Nephron progenitor cell (in vitro differentiated cells): ENCODE measurements at regions not wholly inside any gene's neighbourhood (a gene's known extent, or its start where the extent isn't known, plus 50 kb on each side); places are given as distances from the start of the nearest gene placed in this dataset.

Source experiments
- DNase-seq: peaks from one replicate; pipeline ENCODE4 v3.0.0; 2021
- H3K27ac Mint-ChIP-seq: 2 replicates; pipeline ENCODE4 v1.8.0; 2021; ENCODE audit warnings: mild to moderate bottlenecking, moderate library complexity, mixed read lengths
- H3K27me3 Mint-ChIP-seq: 2 replicates; pipeline ENCODE4 v1.8.0; 2021; ENCODE audit warnings: mild to moderate bottlenecking, low read depth, mixed read lengths; ENCODE audit not compliant: poor library complexity
- H3K36me3 Mint-ChIP-seq: 2 replicates; pipeline ENCODE4 v1.8.0; 2021; ENCODE audit warnings: low read depth, mixed read lengths
- H3K4me1 Mint-ChIP-seq: 2 replicates; pipeline ENCODE4 v1.8.0; 2021; ENCODE audit warnings: mixed read lengths
- H3K4me3 Mint-ChIP-seq: 2 replicates; pipeline ENCODE4 v1.8.0; 2021; ENCODE audit warnings: mild to moderate bottlenecking, moderate library complexity, mixed read lengths
- H3K9me3 Mint-ChIP-seq: 2 replicates; pipeline ENCODE4 v1.8.0; 2021; ENCODE audit warnings: mild to moderate bottlenecking, moderate library complexity, mixed read lengths
- CTCF ChIP-seq: fragments of 200-600 bp; sonication (generic); IDR thresholded peaks from 2 replicates; pipeline ENCODE4 v1.5.0; 2021; ENCODE audit warnings: antibody characterized with exemption

DNA sequence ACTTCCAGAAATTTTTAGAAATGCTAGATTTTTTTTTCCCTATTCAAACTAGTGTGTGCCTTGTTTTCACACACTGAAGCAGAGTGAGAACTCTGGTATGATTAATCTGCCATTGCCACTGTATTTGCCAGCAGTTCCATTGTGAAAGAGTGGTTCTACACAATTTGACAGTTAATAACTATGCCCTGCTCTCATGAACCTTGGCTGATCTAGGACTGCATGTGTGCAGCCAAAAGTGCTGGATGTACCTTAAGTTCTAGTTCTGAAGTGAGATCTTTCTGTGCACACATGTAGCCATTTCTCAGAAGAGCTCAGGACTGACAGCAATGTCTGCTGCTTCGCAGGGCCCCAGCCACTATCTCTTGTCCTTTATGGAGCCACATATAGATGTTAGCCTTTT is 328.2 kb upstream of the SPRY2 start:
- no peak overlapping the region for H3K4me3 Mint-ChIP-seq
- no peak overlapping the region for H3K27ac Mint-ChIP-seq
- peaks cover 18% of the 10 kb centered on the region for H3K4me1 Mint-ChIP-seq
- TF ChIP-seq CTCF, result no peak
- peaks cover 29% of the 10 kb centered on the region for H3K9me3 Mint-ChIP-seq
- no peaks in the 10 kb centered on the region for H3K27me3 Mint-ChIP-seq
- DNase-seq, result no peak
- H3K36me3 Mint-ChIP-seq, result peaks cover 14% of the 10 kb centered on the region

GRCh38 chr13:80668452-80668851 is 327.5 kb upstream of the SPRY2 start:
- no peak for TF ChIP-seq CTCF
- peak overlapping the region; percentile 35 for H3K27ac Mint-ChIP-seq
- no peak for DNase-seq
- no peak overlapping the region for H3K4me3 Mint-ChIP-seq
- H3K27me3 Mint-ChIP-seq, result no peaks in the 10 kb centered on the region
- peaks cover 9% of the 10 kb centered on the region for H3K36me3 Mint-ChIP-seq
- H3K9me3 Mint-ChIP-seq, result peaks cover 22% of the 10 kb centered on the region
- peaks cover 18% of the 10 kb centered on the region for H3K4me1 Mint-ChIP-seq

DNA sequence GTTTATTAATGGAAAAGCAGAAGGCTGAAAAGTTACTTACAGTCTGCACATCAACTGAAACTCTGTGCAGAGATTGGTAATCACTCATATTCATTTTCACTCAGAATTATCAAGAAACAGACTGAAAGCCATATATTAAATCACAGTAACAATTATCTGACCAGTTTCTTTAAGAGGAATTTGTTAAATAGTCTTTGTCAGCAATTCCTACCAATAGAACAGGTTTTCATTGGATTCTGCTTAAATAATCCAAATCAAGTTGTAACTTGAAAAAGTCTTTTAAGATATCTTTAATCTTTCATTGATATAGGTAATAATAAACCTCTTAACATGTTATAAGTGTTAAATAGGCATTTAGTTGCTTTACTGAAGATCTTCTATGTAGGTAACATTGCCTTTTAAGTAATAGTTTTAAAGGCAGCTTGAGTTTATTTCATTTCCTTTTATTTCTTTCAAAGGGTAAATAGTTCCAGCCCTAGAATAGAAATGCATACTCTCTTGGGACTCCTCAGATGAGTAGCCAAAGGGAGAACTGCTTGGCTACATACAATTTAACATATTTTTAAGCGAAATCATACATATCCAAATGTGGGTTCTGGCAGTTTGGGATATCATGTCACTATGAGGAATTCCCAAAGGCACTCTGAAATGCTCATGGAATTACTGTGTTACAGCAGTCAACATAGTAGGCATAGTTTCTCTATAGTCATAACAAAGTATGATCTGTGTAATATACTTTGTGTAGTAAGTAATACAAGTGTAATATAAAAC is 326.0 kb upstream of the SPRY2 start:
- H3K27me3 Mint-ChIP-seq, result no peaks in the 10 kb centered on the region
- peaks cover 7% of the 10 kb centered on the region for H3K9me3 Mint-ChIP-seq
- no peak for DNase-seq
- TF ChIP-seq CTCF, result no peak
- H3K27ac Mint-ChIP-seq, result no peak overlapping the region
- no peaks in the 10 kb centered on the region for H3K36me3 Mint-ChIP-seq
- peaks cover 18% of the 10 kb centered on the region for H3K4me1 Mint-ChIP-seq
- H3K4me3 Mint-ChIP-seq, result no peak overlapping the region

- no peaks in the 10 kb centered on the region for H3K36me3 Mint-ChIP-seq
- H3K4me3 Mint-ChIP-seq, result no peak overlapping the region
- no peak for TF ChIP-seq CTCF
- no peaks in the 10 kb centered on the region for H3K27me3 Mint-ChIP-seq
- H3K27ac Mint-ChIP-seq, result no peak overlapping the region
- H3K4me1 Mint-ChIP-seq, result peaks cover 18% of the 10 kb centered on the region
- DNase-seq, result no peak
- no peaks in the 10 kb centered on the region for H3K9me3 Mint-ChIP-seq
Measured at GRCh38 chr13:80665792-80666333, 324.9 kb upstream of the SPRY2 start.

GRCh38 chr13:80664950-80665349 is 324.0 kb upstream of the SPRY2 start:
- no peak overlapping the region for H3K4me3 Mint-ChIP-seq
- H3K27me3 Mint-ChIP-seq, result no peaks in the 10 kb centered on the region
- no peaks in the 10 kb centered on the region for H3K36me3 Mint-ChIP-seq
- H3K9me3 Mint-ChIP-seq, result no peaks in the 10 kb centered on the region
- H3K4me1 Mint-ChIP-seq, result peaks cover 18% of the 10 kb centered on the region
- TF ChIP-seq CTCF, result no peak
- H3K27ac Mint-ChIP-seq, result no peak overlapping the region
- no peak for DNase-seq

DNA sequence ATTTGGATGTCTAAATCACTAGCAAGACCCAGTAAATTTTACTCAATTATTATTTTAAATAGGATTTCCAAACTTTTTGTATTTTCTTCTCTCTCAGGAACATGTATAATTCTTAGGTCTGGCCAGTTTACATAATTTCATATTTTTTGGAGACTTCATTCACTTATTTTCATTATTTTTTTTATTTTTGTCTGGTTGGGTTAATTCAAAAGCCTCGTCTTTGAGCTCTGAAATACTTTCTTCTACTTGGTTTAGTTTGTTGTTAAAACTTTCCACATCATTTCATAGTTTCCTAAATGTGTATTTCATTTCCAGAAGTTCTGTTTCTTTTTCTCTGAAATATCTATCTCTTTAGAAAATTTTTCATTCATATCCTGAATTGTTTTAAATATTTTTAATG is 322.9 kb upstream of the SPRY2 start:
- DNase-seq, result no peak
- Mint-ChIP-seq H3K9me3 (no peaks in the 10 kb centered on the region), H3K27me3 (no peaks in the 10 kb centered on the region), H3K36me3 (no peaks in the 10 kb centered on the region), H3K4me3 (no peak overlapping the region), H3K27ac (no peak overlapping the region), H3K4me1 (peaks cover 8% of the 10 kb centered on the region)
- no peak for TF ChIP-seq CTCF
